Endothelial cell of umbilical vein (primary cell): ENCODE measurements at regions not wholly inside any gene's neighbourhood (a gene's known extent, or its start where the extent isn't known, plus 50 kb on each side); places are given as distances from the start of the nearest gene placed in this dataset.

Experiments used
- BruUV-seq: library from RNA; stranded (reverse); fragments of 400-500 nt; replicated peaks from 2 replicates; lab custom pipeline; 2021; lab: Mats Ljungman, UMichigan
- CTCF ChIA-PET: fragments of 300-600, 350-600 bp; sonication (Branson Sonifier 250); formaldehyde crosslinking; loops from one replicate; lab custom pipeline; 2021; ENCODE audit warnings: antibody characterized with exemption, inconsistent platforms; lab: Charles Lee
- POLR2A ChIA-PET: fragments of 300-600, 350-600 bp; sonication (Branson Sonifier 250); formaldehyde crosslinking; loops from one replicate; lab custom pipeline; 2021; ENCODE audit warnings: antibody characterized with exemption, inconsistent platforms; lab: Charles Lee
- DNase-seq: peaks from one replicate; pipeline ENCODE4 v3.0.0-alpha.2; 2011; ENCODE audit warnings: low read depth, low spot score
- FAIRE-seq: peaks from 2 replicates; lab custom pipeline; 2011; peaks lifted over from hg19 to GRCh38; lab: Jason Lieb, UNC
- H2AFZ ChIP-seq: 2 replicates; pipeline ENCODE4 v1.6.0; 2012; ENCODE audit warnings: low read depth, low read length, control low read depth, inconsistent platforms
- H3K27ac ChIP-seq: 2 replicates; pipeline ENCODE4 v1.5.1; 2011; ENCODE audit warnings: low read depth, mild to moderate bottlenecking, control low read depth, low read length, moderate library complexity; ENCODE audit not compliant: insufficient read depth
- H3K27me3 ChIP-seq, 2 experiments: 2 replicates each; pipeline versions ENCODE4 v1.6.0 to v1.6.1; 2011; ENCODE audit warnings: low read length in 2 of 2, mixed read lengths in 1 of 2; ENCODE audit not compliant: control insufficient read depth in 2 of 2, insufficient read depth in 2 of 2
- H3K36me3 ChIP-seq, 2 experiments: 2 replicates in 1 of 2; 3 replicates in 1 of 2; pipeline ENCODE4 v1.5.1; 2011; ENCODE audit warnings: low read length in 2 of 2, mild to moderate bottlenecking in 1 of 2, moderate library complexity in 1 of 2; ENCODE audit not compliant: control insufficient read depth in 2 of 2, insufficient read depth in 2 of 2; ENCODE audit errors: extremely low read depth in 1 of 2
- H3K4me1 ChIP-seq: 3 replicates; pipeline ENCODE4 v1.5.1; 2011; ENCODE audit warnings: mild to moderate bottlenecking, low read length; ENCODE audit not compliant: control insufficient read depth, insufficient read depth; ENCODE audit errors: extremely low read depth
- H3K4me2 ChIP-seq: 2 replicates; pipeline ENCODE4 v1.6.1; 2011; ENCODE audit warnings: low read length, control low read depth, mixed read lengths; ENCODE audit not compliant: insufficient read depth
- H3K4me3 ChIP-seq, 3 experiments: fragments of 200-600 bp in 1 of 3; sonication (generic), shearing (Covaris generic) in 1 of 3; replicated peaks in 1 of 3; 2 replicates each; pipeline ENCODE4 v1.5.1; 2011 to 2016; ENCODE audit warnings: control low read depth in 3 of 3, low read length in 3 of 3, mild to moderate bottlenecking in 2 of 3, inconsistent platforms in 1 of 3, low read depth in 1 of 3, moderate library complexity in 1 of 3; ENCODE audit not compliant: insufficient read depth in 1 of 3
- H3K79me2 ChIP-seq: 2 replicates; pipeline ENCODE4 v1.6.0; 2012; ENCODE audit warnings: low read length, inconsistent platforms; ENCODE audit not compliant: control insufficient read depth, insufficient read depth
- H3K9ac ChIP-seq: replicated peaks from 2 replicates; pipeline ENCODE3; 2011; ENCODE audit warnings: low read length, control low read depth; ENCODE audit not compliant: insufficient read depth; ENCODE audit errors: extremely low read depth
- H3K9me1 ChIP-seq: replicated peaks from 3 replicates; pipeline ENCODE4 v1.6.0; 2011; ENCODE audit warnings: mild to moderate bottlenecking, low read length; ENCODE audit not compliant: control insufficient read depth, insufficient read depth; ENCODE audit errors: extremely low read depth
- H3K9me3 ChIP-seq: replicated peaks from 2 replicates; pipeline ENCODE4 v1.5.1; 2012; ENCODE audit warnings: low read length, inconsistent platforms; ENCODE audit not compliant: control insufficient read depth, insufficient read depth
- H4K20me1 ChIP-seq: replicated peaks from 2 replicates; pipeline ENCODE3; 2011; ENCODE audit warnings: mild to moderate bottlenecking, low read length; ENCODE audit not compliant: control insufficient read depth, insufficient read depth; ENCODE audit errors: extremely low read depth
- GATA2 ChIP-seq: IDR thresholded peaks from 2 replicates; pipeline ENCODE4 v1.7.0; 2011; ENCODE audit warnings: low read depth, mild to moderate bottlenecking, moderate library complexity, mixed read lengths, low read length; ENCODE audit not compliant: insufficient read length, insufficient read depth
- JUN ChIP-seq: IDR thresholded peaks from 2 replicates; pipeline ENCODE4 v1.6.1; 2011; ENCODE audit warnings: borderline replicate concordance, low read depth; ENCODE audit not compliant: insufficient read length, insufficient read depth
- MYC ChIP-seq: IDR thresholded peaks from one replicate; pipeline ENCODE4 v1.6.1; 2011; ENCODE audit warnings: mild to moderate bottlenecking, low read depth, low read length
- POLR2AphosphoS5 ChIP-seq: IDR thresholded peaks from 2 replicates; pipeline ENCODE4 v1.6.1; 2012; ENCODE audit warnings: low read depth, mild to moderate bottlenecking, control low read depth, low read length, moderate library complexity; ENCODE audit not compliant: insufficient read depth
- dilution Hi-C: fragments of 300-500 bp; cut with MboI; formaldehyde crosslinking; loops from one replicate; pipeline ENCODE4 v1.15.0; 2019; ENCODE audit warnings: low sequenced_read_pairs; ENCODE audit not compliant: extremely low pct_ligation_motif_present
- intact Hi-C: fragments of 100-400 bp; cut with micrococcal nuclease; formaldehyde crosslinking; loops from one replicate; pipeline ENCODE4 v1.10.0; 2022
- TF ChIP-seq, protein P1 (sequence below), 2 donors: IDR thresholded peaks; 1 replicate in 1 of 2; 2 replicates in 1 of 2; pipeline ENCODE4 v1.5.1; 2011; ENCODE audit warnings: low read length in 2 of 2, mild to moderate bottlenecking in 2 of 2, moderate library complexity in 2 of 2, control low read depth in 1 of 2, inconsistent platforms in 1 of 2, low read depth in 1 of 2; ENCODE audit not compliant: insufficient read depth in 1 of 2; ENCODE audit errors: extremely low read depth in 1 of 2

DNA sequence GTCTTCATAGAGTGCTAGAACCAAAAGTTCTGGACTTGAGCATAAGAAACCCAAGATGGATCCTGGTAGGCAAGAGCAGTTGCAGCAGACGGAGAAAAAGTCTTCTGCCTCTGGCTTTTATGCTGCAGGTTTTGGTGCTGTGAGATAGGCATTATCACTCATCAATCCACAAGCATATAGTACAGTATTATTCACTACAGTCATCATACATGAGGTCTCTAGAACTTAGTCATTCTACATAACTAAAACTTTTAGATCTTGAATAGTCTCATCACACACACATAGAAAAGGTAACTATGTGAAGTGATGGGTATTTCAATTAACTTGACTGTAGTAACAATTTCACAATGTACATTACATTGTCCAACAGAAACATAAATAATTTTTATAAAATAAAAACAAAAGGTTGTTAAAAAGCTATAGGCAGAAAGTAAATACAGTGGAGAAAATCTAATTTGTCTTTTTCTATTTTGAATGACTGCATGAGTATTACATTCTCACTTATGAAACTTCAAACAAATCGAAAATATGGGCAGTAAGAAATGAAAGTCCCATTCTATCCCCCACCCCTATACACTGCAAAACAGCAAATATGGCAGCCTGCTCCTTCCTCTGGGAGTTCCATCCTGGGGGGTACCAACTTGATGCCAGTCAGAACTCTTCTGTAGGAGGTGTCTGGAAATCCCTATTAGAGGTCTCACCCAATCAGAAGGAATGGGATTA lies 534.3 kb upstream of the ACVR2A start:
- no peaks in the 10 kb centered on the region for H3K36me3 ChIP-seq
- H4K20me1 ChIP-seq, result no peaks in the 10 kb centered on the region
- H3K79me2 ChIP-seq, result no peaks in the 10 kb centered on the region
- no peaks in the 10 kb centered on the region for H3K27me3 ChIP-seq
- ChIA-PET CTCF (no interaction called here), POLR2A (no interaction called here)
- intact Hi-C loops (no loop called here), dilution Hi-C loops (no loop called here)
- no peaks in the 10 kb centered on the region for H3K9me3 ChIP-seq
- no peaks in the 10 kb centered on the region for H3K9me1 ChIP-seq
- H3K9ac ChIP-seq, result no peak overlapping the region
- no TSS peak for BruUV-seq
- FAIRE-seq (no peak), DNase-seq (no peak)
- no peak overlapping the region for H3K4me3 ChIP-seq
- no peak overlapping the region for H3K4me2 ChIP-seq
- no peak overlapping the region for H2AFZ ChIP-seq
- H3K27ac ChIP-seq, result no peak overlapping the region
- H3K4me1 ChIP-seq, result no peaks in the 10 kb centered on the region
- TF ChIP-seq MYC (no peak), GATA2 (no peak)

DNA sequence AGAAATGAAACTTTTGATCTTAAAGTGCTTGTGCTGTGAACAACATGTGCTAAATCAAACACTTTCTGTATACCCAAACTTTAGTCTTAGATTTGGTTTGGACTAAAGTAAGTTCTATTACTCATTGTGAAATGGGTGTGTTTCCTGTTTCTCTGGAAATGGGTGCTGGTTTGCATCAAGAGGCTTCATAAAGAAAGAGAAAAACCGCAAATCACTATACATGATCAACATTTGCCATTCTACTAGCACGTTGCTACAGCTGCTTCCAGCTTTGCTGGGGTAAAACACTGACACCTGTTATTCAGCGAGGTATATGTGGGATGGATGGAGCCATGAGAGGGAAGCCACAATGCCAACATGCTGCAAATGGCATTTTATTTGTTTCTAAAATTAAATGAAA lies 547.0 kb upstream of the ACVR2A start:
- dilution Hi-C loops (no loop called here), intact Hi-C loops (no loop called here)
- H3K9me3 ChIP-seq, result peaks cover 2% of the 10 kb centered on the region
- FAIRE-seq (no peak), DNase-seq (no peak)
- POLR2A ChIA-PET, result no interaction called here
- TF ChIP-seq, protein P1, sequence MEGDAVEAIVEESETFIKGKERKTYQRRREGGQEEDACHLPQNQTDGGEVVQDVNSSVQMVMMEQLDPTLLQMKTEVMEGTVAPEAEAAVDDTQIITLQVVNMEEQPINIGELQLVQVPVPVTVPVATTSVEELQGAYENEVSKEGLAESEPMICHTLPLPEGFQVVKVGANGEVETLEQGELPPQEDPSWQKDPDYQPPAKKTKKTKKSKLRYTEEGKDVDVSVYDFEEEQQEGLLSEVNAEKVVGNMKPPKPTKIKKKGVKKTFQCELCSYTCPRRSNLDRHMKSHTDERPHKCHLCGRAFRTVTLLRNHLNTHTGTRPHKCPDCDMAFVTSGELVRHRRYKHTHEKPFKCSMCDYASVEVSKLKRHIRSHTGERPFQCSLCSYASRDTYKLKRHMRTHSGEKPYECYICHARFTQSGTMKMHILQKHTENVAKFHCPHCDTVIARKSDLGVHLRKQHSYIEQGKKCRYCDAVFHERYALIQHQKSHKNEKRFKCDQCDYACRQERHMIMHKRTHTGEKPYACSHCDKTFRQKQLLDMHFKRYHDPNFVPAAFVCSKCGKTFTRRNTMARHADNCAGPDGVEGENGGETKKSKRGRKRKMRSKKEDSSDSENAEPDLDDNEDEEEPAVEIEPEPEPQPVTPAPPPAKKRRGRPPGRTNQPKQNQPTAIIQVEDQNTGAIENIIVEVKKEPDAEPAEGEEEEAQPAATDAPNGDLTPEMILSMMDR (IDR thresholded peaks at IDR 0.05; ENCODE audit: extremely low read depth in 1 of 2, insufficient read depth in 1 of 2, low read depth in 1 of 2, low read length in 2 of 2), result no peak
- TF ChIP-seq GATA2, result no peak
- TF ChIP-seq MYC, result no peak
- TF ChIP-seq JUN, result no peak
- TF ChIP-seq POLR2AphosphoS5, result no peak
- no peaks in the 10 kb centered on the region for H4K20me1 ChIP-seq
- H3K4me3 ChIP-seq, result no peak overlapping the region
- no TSS peak for BruUV-seq
- no peaks in the 10 kb centered on the region for H3K9me1 ChIP-seq
- no peaks in the 10 kb centered on the region for H3K36me3 ChIP-seq
- no peaks in the 10 kb centered on the region for H3K27me3 ChIP-seq
- H3K9ac ChIP-seq, result no peak overlapping the region
- H3K4me2 ChIP-seq, result no peak overlapping the region
- no peak overlapping the region for H3K27ac ChIP-seq
- H3K4me1 ChIP-seq, result no peaks in the 10 kb centered on the region
- CTCF ChIA-PET, result no interaction called here
- no peaks in the 10 kb centered on the region for H3K79me2 ChIP-seq
- no peak overlapping the region for H2AFZ ChIP-seq
